K562 (cell line): ENCODE measurements at regions not wholly inside any gene's neighbourhood (a gene's known extent, or its start where the extent isn't known, plus 50 kb on each side); places are given as distances from the start of the nearest gene placed in this dataset.

Source experiments
- ATAC-seq: fragments of 200-7000 bp; cut with Tn5 transposase; 3 replicates; pipeline ENCODE4 v1.9.1; 2020; ENCODE audit warnings: moderate library complexity
- BruUV-seq: library from RNA; stranded (reverse); fragments of 400-500 nt; replicated peaks from 2 replicates; lab custom pipeline; 2021; lab: Mats Ljungman, UMichigan
- CTCF ChIA-PET: fragments of 300-600 bp; formaldehyde crosslinking; extraction: SDS; loops from one replicate; lab custom pipeline; 2021; ENCODE audit warnings: low intra/inter-chr PET ratio; lab: Yijun Ruan, JAX
- POLR2A ChIA-PET: fragments of 300-600, 350-650 bp; sonication (Branson Sonifier 250); formaldehyde crosslinking; extraction: SDS; loops from one replicate; lab custom pipeline; 2021; ENCODE audit warnings: antibody characterized with exemption, inconsistent platforms; lab: Yijun Ruan, JAX
- DNase-seq, 4 experiments: peaks; one replicate each; pipeline versions ENCODE4 v3.0.0 to v3.0.0-alpha.2; 2011 to 2018; ENCODE audit warnings: low spot score in 3 of 4, mixed read lengths in 3 of 4; ENCODE audit errors: extremely low read depth in 1 of 4
- FAIRE-seq: peaks from 2 replicates; lab custom pipeline; 2011; peaks lifted over from hg19 to GRCh38; lab: Jason Lieb, UNC
- H2AFZ ChIP-seq: 2 replicates; pipeline ENCODE4 v1.6.0; 2011; ENCODE audit warnings: low read depth, low read length, control low read depth, inconsistent platforms
- H3K27ac ChIP-seq: fragments of 200-600 bp; 3 replicates; pipeline ENCODE4 v1.8.0; 2011; ENCODE audit warnings: low read depth, mild to moderate bottlenecking, control low read depth, inconsistent platforms, low read length, moderate library complexity, mixed read lengths; ENCODE audit errors: extremely low read depth
- H3K27me3 ChIP-seq, 2 experiments: fragments of 300-600 bp in 1 of 2; 2 replicates in 1 of 2; 3 replicates in 1 of 2; pipeline versions ENCODE4 v1.6.0 to v1.8.0; 2011; ENCODE audit warnings: inconsistent platforms in 2 of 2, low read length in 2 of 2, mild to moderate bottlenecking in 1 of 2, mixed read lengths in 1 of 2, moderate library complexity in 1 of 2; ENCODE audit not compliant: control insufficient read depth in 2 of 2, insufficient read depth in 2 of 2
- H3K36me3 ChIP-seq: fragments of 300-600 bp; 3 replicates; pipeline ENCODE4 v1.8.0; 2011; ENCODE audit warnings: mild to moderate bottlenecking, low read length, inconsistent platforms; ENCODE audit not compliant: control insufficient read depth, insufficient read depth
- H3K4me1 ChIP-seq, 2 experiments: fragments of 200-600 bp in 1 of 2; replicated peaks in 1 of 2; 2 replicates in 1 of 2; 3 replicates in 1 of 2; pipeline versions ENCODE4 v1.5.1 to v1.8.0; 2011; ENCODE audit warnings: inconsistent platforms in 2 of 2, low read length in 2 of 2, mild to moderate bottlenecking in 1 of 2, mixed read lengths in 1 of 2, moderate library complexity in 1 of 2; ENCODE audit not compliant: control insufficient read depth in 2 of 2, insufficient read depth in 2 of 2
- H3K4me2 ChIP-seq: 2 replicates; pipeline ENCODE4 v1.6.1; 2011; ENCODE audit warnings: low read length, control low read depth, inconsistent platforms, mixed read lengths; ENCODE audit not compliant: insufficient read depth
- H3K4me3 ChIP-seq: fragments of 200-600 bp; sonication (generic), shearing (Covaris generic); 2 replicates; pipeline ENCODE4 v1.5.1; 2016; ENCODE audit warnings: control low read depth, inconsistent platforms
- H3K79me2 ChIP-seq: fragments of 200-600 bp; 3 replicates; pipeline ENCODE4 v1.8.0; 2011; ENCODE audit warnings: low read length, inconsistent platforms; ENCODE audit not compliant: control insufficient read depth, insufficient read depth
- H3K9ac ChIP-seq, 2 experiments: 2 replicates each; pipeline versions ENCODE4 v1.6.0 to v1.6.1; 2011; ENCODE audit warnings: low read depth in 2 of 2, low read length in 2 of 2, control low read depth in 1 of 2, inconsistent platforms in 1 of 2, mild to moderate bottlenecking in 1 of 2, mixed read lengths in 1 of 2; ENCODE audit not compliant: insufficient read depth in 1 of 2
- H3K9me1 ChIP-seq: one replicate; pipeline ENCODE4 v1.6.0; 2011; ENCODE audit warnings: inconsistent platforms, mild to moderate bottlenecking, low read length, moderate library complexity; ENCODE audit not compliant: control insufficient read depth, insufficient read depth
- H3K9me3 ChIP-seq: replicated peaks from 2 replicates; pipeline ENCODE4 v1.5.1; 2011; ENCODE audit warnings: low read depth, low read length, inconsistent platforms; ENCODE audit not compliant: control insufficient read depth, insufficient read depth
- H4K20me1 ChIP-seq: replicated peaks from 2 replicates; pipeline ENCODE4 v1.6.1; 2011; ENCODE audit warnings: low read length, inconsistent platforms, mixed read lengths; ENCODE audit not compliant: control insufficient read depth, insufficient read depth
- BACH1 ChIP-seq: fragments of 200-800 bp; sonication (Bioruptor generic); IDR thresholded peaks from 2 replicates; pipeline ENCODE4 v1.6.1; 2016; ENCODE audit warnings: missing genetic modification characterization, missing compliant biosample characterization
- CBX2 ChIP-seq: fragments of 200-600 bp; sonication (generic); IDR thresholded peaks from one replicate; pipeline ENCODE4 v1.6.1; 2012; ENCODE audit warnings: mild to moderate bottlenecking, low read length, inconsistent platforms; ENCODE audit not compliant: insufficient read depth, poor library complexity, severe bottlenecking
- CHD1 ChIP-seq: fragments of 200-600 bp; sonication (generic); IDR thresholded peaks from one replicate; pipeline ENCODE4 v1.6.1; 2012; ENCODE audit warnings: mild to moderate bottlenecking, moderate library complexity, low read length, inconsistent platforms
- FOXK1 ChIP-seq: sonication (generic); formaldehyde crosslinking; IDR thresholded peaks from 2 replicates; pipeline ENCODE4 v1.8.0; 2022; ENCODE audit warnings: missing genetic modification reagents, mild to moderate bottlenecking, borderline replicate concordance
- HCFC1 ChIP-seq: IDR thresholded peaks from 2 replicates; pipeline ENCODE4 v1.6.1; 2012; ENCODE audit warnings: low read depth, low read length, improper control_type of control experiment
- LARP7 ChIP-seq: fragments of 450-650 bp; IDR thresholded peaks from 2 replicates; pipeline ENCODE4 v1.6.1; 2016
- MBD2 ChIP-seq: sonication (generic); IDR thresholded peaks from 2 replicates; pipeline ENCODE4 v1.6.1; 2016; ENCODE audit warnings: low read depth, borderline replicate concordance
- NCOA6 ChIP-seq: fragments of 450-650 bp; IDR thresholded peaks from 2 replicates; pipeline ENCODE4 v1.6.1; 2017; ENCODE audit warnings: mild to moderate bottlenecking
- NFE2L1 ChIP-seq: fragments of 450-650 bp; IDR thresholded peaks from 2 replicates; pipeline ENCODE4 v1.6.1; 2016; ENCODE audit warnings: missing genetic modification characterization, low read depth, mild to moderate bottlenecking, missing compliant biosample characterization, moderate library complexity, borderline replicate concordance
- NR1H2 ChIP-seq: sonication (generic); formaldehyde crosslinking; IDR thresholded peaks from 2 replicates; pipeline ENCODE4 v1.4.0; 2020; ENCODE audit warnings: mild to moderate bottlenecking, missing genetic modification reagents
- NR2F6 ChIP-seq: fragments of 450-650 bp; formaldehyde crosslinking; IDR thresholded peaks from 2 replicates; pipeline ENCODE4 v1.4.0; 2020; ENCODE audit warnings: mild to moderate bottlenecking
- TSC22D4 ChIP-seq: fragments of 450-650 bp; IDR thresholded peaks from 2 replicates; pipeline ENCODE4 v1.6.1; 2016; ENCODE audit warnings: missing genetic modification characterization, missing biosample characterization, control low read depth
- ZNF3 ChIP-seq: fragments of 250-450 bp; sonication (Bioruptor Pico); IDR thresholded peaks from 2 replicates; pipeline ENCODE4 v1.5.0; 2021; ENCODE audit warnings: mild to moderate bottlenecking, moderate library complexity
- ZNF644 ChIP-seq: fragments of 200-800 bp; sonication (Bioruptor generic); IDR thresholded peaks from 2 replicates; pipeline ENCODE4 v1.6.1; 2016; ENCODE audit warnings: low read depth, missing genetic modification characterization, missing compliant biosample characterization
- ZNF764 ChIP-seq: fragments of 250-450 bp; sonication (Bioruptor Pico); IDR thresholded peaks from 2 replicates; pipeline ENCODE4 v1.4.0; 2020; ENCODE audit warnings: low read depth, mild to moderate bottlenecking, moderate library complexity
- WGBS: fragments of 100-300 bp; shearing (Covaris generic); methylation state at CpG from one replicate; pipeline ENCODE4 v1.1.6; 2016; ENCODE audit warnings: low coverage, mixed read lengths; ENCODE audit not compliant: insufficient coverage; ENCODE audit errors: missing lambda C conversion rate; 5-methylcytosine and 5-hydroxymethylcytosine counted together
- in situ Hi-C: fragments of 300-500 bp; cut with MboI; formaldehyde crosslinking; loops from 4 replicates; pipeline ENCODE4 v1.15.0; 2018; ENCODE audit warnings: inconsistent platforms, mixed read lengths
- intact Hi-C: fragments of 100-400 bp; cut with micrococcal nuclease; formaldehyde crosslinking; loops from 2 replicates; pipeline ENCODE4 v1.14.2; 2022
- TF ChIP-seq, protein P1 (sequence below): sonication (generic); formaldehyde crosslinking; IDR thresholded peaks from 2 replicates; pipeline ENCODE4 v1.8.0; 2022; ENCODE audit warnings: missing genetic modification reagents, mild to moderate bottlenecking, borderline replicate concordance
- TF ChIP-seq, protein P2 (sequence below): sonication (generic); formaldehyde crosslinking; IDR thresholded peaks from 2 replicates; pipeline ENCODE4 v1.8.1; 2023; ENCODE audit warnings: mild to moderate bottlenecking, missing genetic modification reagents

DNA sequence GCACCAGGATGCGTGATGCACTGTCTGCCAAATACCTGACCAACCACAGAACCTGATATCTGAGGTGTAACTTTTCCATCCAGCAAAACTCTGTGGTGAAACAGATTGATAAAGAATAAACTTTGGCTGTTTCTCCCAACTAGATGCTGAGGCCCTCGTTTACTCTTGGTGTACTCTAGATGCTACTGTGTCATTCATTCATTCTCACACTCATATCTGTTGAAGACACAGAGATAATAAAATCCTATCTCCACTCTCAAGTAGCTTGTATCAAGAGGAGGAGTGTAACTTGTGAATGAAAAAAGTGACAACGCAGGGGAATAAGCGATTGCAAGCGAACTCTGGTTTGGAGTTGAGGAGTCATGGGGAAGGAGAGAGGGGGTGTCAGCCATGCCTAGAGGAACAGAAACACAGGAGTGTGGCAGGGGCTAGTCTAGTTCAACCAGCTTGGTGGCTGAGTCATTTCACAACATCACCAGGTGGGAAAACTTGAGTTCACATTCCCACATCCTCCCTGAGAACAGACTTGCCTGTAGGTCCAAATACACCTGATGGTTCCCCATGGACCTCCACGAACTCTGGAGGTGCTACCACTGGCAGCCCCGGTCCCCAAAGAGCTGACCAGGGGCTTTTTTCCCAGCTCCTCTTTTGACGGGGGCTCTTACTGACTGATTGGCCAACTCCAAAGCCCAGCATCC is 73.3 kb upstream of the SNRK start:
- CTCF ChIA-PET, result no interaction called here
- Histone ChIP-seq H3K9me1 (no peaks in the 10 kb centered on the region), H3K9me3 (no peaks in the 10 kb centered on the region), H3K27ac (no peak overlapping the region), H3K4me1 (no peaks in the 10 kb centered on the region; a peak in 2 of 5 replicates), H4K20me1 (no peaks in the 10 kb centered on the region), H3K27me3 (peaks cover 19 to 58% of the 10 kb centered on the region in 2 experiments), H3K9ac (no peak overlapping the region), H3K79me2 (no peaks in the 10 kb centered on the region), H3K4me3 (no peak overlapping the region), H2AFZ (no peak overlapping the region), H3K4me2 (no peak overlapping the region), H3K36me3 (no peaks in the 10 kb centered on the region)
- FAIRE-seq, result no peak
- no peak for DNase-seq
- no TSS peak for BruUV-seq
- POLR2A ChIA-PET, result no interaction called here
- WGBS, result 4% methylated on average over 8 of the region's 8 CpGs
- intact Hi-C loops, result no loop called here
- no peak for ATAC-seq
- in situ Hi-C loops, result no loop called here
- TF ChIP-seq ZNF644 (tag) (no peak), TSC22D4 (tag) (no peak), NR2F6 (CRISPR knock-in tag) (no peak), FOXK1 (no peak), ZNF3 (CRISPR knock-in tag) (no peak), CBX2 (no peak), MBD2 (no peak), NFE2L1 (tag) (no peak), LARP7 (no peak), NR1H2 (CRISPR knock-in tag) (no peak), NCOA6 (no peak), ZNF764 (CRISPR knock-in tag) (no peak), HCFC1 (no peak), BACH1 (no peak), CHD1 (no peak)
- TF ChIP-seq, protein P1, sequence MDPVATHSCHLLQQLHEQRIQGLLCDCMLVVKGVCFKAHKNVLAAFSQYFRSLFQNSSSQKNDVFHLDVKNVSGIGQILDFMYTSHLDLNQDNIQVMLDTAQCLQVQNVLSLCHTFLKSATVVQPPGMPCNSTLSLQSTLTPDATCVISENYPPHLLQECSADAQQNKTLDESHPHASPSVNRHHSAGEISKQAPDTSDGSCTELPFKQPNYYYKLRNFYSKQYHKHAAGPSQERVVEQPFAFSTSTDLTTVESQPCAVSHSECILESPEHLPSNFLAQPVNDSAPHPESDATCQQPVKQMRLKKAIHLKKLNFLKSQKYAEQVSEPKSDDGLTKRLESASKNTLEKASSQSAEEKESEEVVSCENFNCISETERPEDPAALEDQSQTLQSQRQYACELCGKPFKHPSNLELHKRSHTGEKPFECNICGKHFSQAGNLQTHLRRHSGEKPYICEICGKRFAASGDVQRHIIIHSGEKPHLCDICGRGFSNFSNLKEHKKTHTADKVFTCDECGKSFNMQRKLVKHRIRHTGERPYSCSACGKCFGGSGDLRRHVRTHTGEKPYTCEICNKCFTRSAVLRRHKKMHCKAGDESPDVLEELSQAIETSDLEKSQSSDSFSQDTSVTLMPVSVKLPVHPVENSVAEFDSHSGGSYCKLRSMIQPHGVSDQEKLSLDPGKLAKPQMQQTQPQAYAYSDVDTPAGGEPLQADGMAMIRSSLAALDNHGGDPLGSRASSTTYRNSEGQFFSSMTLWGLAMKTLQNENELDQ, result no peak
- TF ChIP-seq, protein P2, sequence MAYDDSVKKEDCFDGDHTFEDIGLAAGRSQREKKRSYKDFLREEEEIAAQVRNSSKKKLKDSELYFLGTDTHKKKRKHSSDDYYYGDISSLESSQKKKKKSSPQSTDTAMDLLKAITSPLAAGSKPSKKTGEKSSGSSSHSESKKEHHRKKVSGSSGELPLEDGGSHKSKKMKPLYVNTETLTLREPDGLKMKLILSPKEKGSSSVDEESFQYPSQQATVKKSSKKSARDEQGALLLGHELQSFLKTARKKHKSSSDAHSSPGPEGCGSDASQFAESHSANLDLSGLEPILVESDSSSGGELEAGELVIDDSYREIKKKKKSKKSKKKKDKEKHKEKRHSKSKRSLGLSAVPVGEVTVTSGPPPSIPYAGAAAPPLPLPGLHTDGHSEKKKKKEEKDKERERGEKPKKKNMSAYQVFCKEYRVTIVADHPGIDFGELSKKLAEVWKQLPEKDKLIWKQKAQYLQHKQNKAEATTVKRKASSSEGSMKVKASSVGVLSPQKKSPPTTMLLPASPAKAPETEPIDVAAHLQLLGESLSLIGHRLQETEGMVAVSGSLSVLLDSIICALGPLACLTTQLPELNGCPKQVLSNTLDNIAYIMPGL (CRISPR knock-in tag), result no peak
